ENCODE measurements at regions not wholly inside any gene's neighbourhood (a gene's known extent, or its start where the extent isn't known, plus 50 kb on each side); places are given as distances from the start of the nearest gene placed in this dataset.

- Histone ChIP-seq H3K36me3 (ENCODE audit: control insufficient read depth, insufficient read depth, low read length) (no peaks in the 10 kb centered on the region), H3K9me1 (ENCODE audit: control insufficient read depth, insufficient read depth, low read length) (no peaks in the 10 kb centered on the region), H3K4me1 (replicated peaks in 1 of 2; ENCODE audit: control insufficient read depth in 2 of 2, insufficient read depth in 2 of 2, low read length in 2 of 2) (peaks cover 0 to 6% of the 10 kb centered on the region in 2 experiments; a peak in 2 of 5 replicates), H3K9me3 (replicated peaks; ENCODE audit: control insufficient read depth, insufficient read depth, low read depth, low read length) (no peaks in the 10 kb centered on the region; the same call in 1 of the 2 replicates), H4K20me1 (replicated peaks; ENCODE audit: control insufficient read depth, insufficient read depth, low read length) (no peaks in the 10 kb centered on the region), H3K27ac (ENCODE audit: extremely low read depth, low read depth, low read length) (no peak overlapping the region), H3K4me3 (no peak overlapping the region), H3K79me2 (ENCODE audit: control insufficient read depth, insufficient read depth, low read length) (no peaks in the 10 kb centered on the region), H2AFZ (ENCODE audit: low read depth, low read length) (peak overlapping the region; percentile 58), H3K9ac (ENCODE audit: insufficient read depth in 1 of 2, low read depth in 2 of 2, low read length in 2 of 2) (no peak overlapping the region), H3K4me2 (ENCODE audit: insufficient read depth, low read length) (no peak overlapping the region), H3K27me3 (ENCODE audit: control insufficient read depth in 2 of 2, insufficient read depth in 2 of 2, low read length in 2 of 2) (no peaks in the 10 kb centered on the region)
- intact Hi-C loops (cut with micrococcal nuclease) = loop anchor here (1.0 to 10.0 kb wide), 6 partner anchors 154 to 530 kb away; no protein-coding TSS in a partner anchor
- POLR2A ChIA-PET = no interaction called here
- FAIRE-seq (peak; percentile 86), ATAC-seq (peak; percentile 95), DNase-seq (ENCODE audit: extremely low read depth in 1 of 4, low spot score in 3 of 4) (peak; percentile 20 to 79 (median 47))
- 27% methylated on average over 4 of the region's 4 CpGs for WGBS (ENCODE audit: insufficient coverage, low coverage, missing lambda C conversion rate)
- no TSS peak for BruUV-seq (replicated peaks)
- CTCF ChIA-PET (ENCODE audit: low intra/inter-chr PET ratio) = interaction anchor here (0.6 kb wide), 2 partner anchors 25 to 419 kb away, joined by 3 read pairs; no protein-coding TSS in a partner anchor
- in situ Hi-C loops (cut with MboI) = no loop called here
- no peak for TF ChIP-seq PCBP1 (IDR thresholded peaks at IDR 0.05; ENCODE audit: low read depth, low read length, poor library complexity, severe bottlenecking)
- TF ChIP-seq ZFP1 (CRISPR knock-in tag; IDR thresholded peaks at IDR 0.05) = no peak
- no peak for TF ChIP-seq ZC3H4 (CRISPR knock-in tag; IDR thresholded peaks at IDR 0.05; ENCODE audit: borderline replicate concordance)
- TF ChIP-seq HDAC8 (tag; IDR thresholded peaks at IDR 0.05) = no peak
- TF ChIP-seq TCF7 (IDR thresholded peaks at IDR 0.05; ENCODE audit: borderline replicate concordance) = no peak
- TF ChIP-seq, protein P1, sequence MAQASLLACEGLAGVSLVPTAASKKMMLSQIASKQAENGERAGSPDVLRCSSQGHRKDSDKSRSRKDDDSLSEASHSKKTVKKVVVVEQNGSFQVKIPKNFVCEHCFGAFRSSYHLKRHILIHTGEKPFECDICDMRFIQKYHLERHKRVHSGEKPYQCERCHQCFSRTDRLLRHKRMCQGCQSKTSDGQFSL (CRISPR knock-in tag; IDR thresholded peaks at IDR 0.05) = no peak
- TF ChIP-seq, protein P1 (tag; IDR thresholded peaks at IDR 0.05) = no peak
- TF ChIP-seq ZNF584 (CRISPR knock-in tag; IDR thresholded peaks at IDR 0.05; ENCODE audit: low read depth) = no peak
- TF ChIP-seq POLR2H (tag; IDR thresholded peaks at IDR 0.05; ENCODE audit: low read depth) = no peak
- TF ChIP-seq MECOM (CRISPR knock-in tag; IDR thresholded peaks at IDR 0.05) = no peak
- TF ChIP-seq BRF1 (IDR thresholded peaks at IDR 0.05; ENCODE audit: borderline replicate concordance, extremely low read depth, insufficient read length) = no peak
- TF ChIP-seq ZNF277 (CRISPR knock-in tag; IDR thresholded peaks at IDR 0.05; ENCODE audit: borderline replicate concordance) = no peak
- TF ChIP-seq ZNF253 (CRISPR knock-in tag; conservative IDR thresholded peaks at IDR 0.05) = no peak
- TF ChIP-seq TEAD2 (tag; IDR thresholded peaks at IDR 0.05) = no peak
- no peak for TF ChIP-seq RFX7 (CRISPR knock-in tag; IDR thresholded peaks at IDR 0.05)
- peak; percentile 91 to 96 for TF ChIP-seq RAD21 (CRISPR knock-in tag; conservative IDR thresholded peaks at IDR 0.05 in 1 of 2, IDR thresholded peaks at IDR 0.05 in 1 of 2)
- peak; percentile 85 for TF ChIP-seq DEAF1 (CRISPR knock-in tag; IDR thresholded peaks at IDR 0.05)
- no peak for TF ChIP-seq POLR3G (IDR thresholded peaks at IDR 0.05; ENCODE audit: extremely low read depth, insufficient read length, insufficient replicate concordance)
- TF ChIP-seq PHB2 (IDR thresholded peaks at IDR 0.05; ENCODE audit: low read depth) = no peak
Measured at GRCh38 chr12:71216725-71217579, 59.2 kb upstream of the TSPAN8 start.
